ENCODE measurements at regions not wholly inside any gene's neighbourhood (a gene's known extent, or its start where the extent isn't known, plus 50 kb on each side); places are given as distances from the start of the nearest gene placed in this dataset.

GRCh38 chr10:3656214-3656613, 128.8 kb downstream of the KLF6 start:
- dilution Hi-C loops (cut with HindIII; ENCODE audit: low sequenced_read_pairs, unreplicated experiment), result no loop called here
- no peak overlapping the region for H4K5ac ChIP-seq (ENCODE audit: low read depth, low read length)
- no peak overlapping the region for H2BK15ac ChIP-seq (ENCODE audit: low read depth, low read length)
- POLR2A ChIA-PET (ENCODE audit: unreplicated experiment), result no interaction called here
- in situ Hi-C loops (cut with MboI; ENCODE audit: low sequenced_read_pairs), result no loop called here
- BruUV-seq (replicated peaks), result no TSS peak
- H4K20me1 ChIP-seq (ENCODE audit: insufficient read depth, low read length), result no peaks in the 10 kb centered on the region
- H2BK5ac ChIP-seq (ENCODE audit: low read depth, low read length, poor library complexity, severe bottlenecking), result no peak overlapping the region
- H4K91ac ChIP-seq (ENCODE audit: insufficient read depth, low read depth, low read length), result no peak overlapping the region
- CTCF ChIA-PET, result no interaction called here
- no peak overlapping the region for H2AK9ac ChIP-seq (replicated peaks; ENCODE audit: low read depth, low read length, poor library complexity)
- no peak overlapping the region for H3K18ac ChIP-seq (ENCODE audit: low read depth, low read length)
- H3K4me2 ChIP-seq (ENCODE audit: low read depth, low read length), result no peak overlapping the region
- H2AK5ac ChIP-seq (ENCODE audit: low read depth, low read length), result no peak overlapping the region
- no peak overlapping the region for H3K14ac ChIP-seq (replicated peaks; ENCODE audit: low read depth, low read length)
- H3K56ac ChIP-seq (ENCODE audit: extremely low read depth, insufficient read depth, low read length), result no peak overlapping the region
- no peaks in the 10 kb centered on the region for H3K4me1 ChIP-seq (ENCODE audit: control insufficient read depth, insufficient read depth, low read length)
- no peak overlapping the region for H3K27ac ChIP-seq (ENCODE audit: insufficient read depth, low read length)
- H3K9me3 ChIP-seq (ENCODE audit: control insufficient read depth, insufficient read depth, low read length), result no peaks in the 10 kb centered on the region
- TF ChIP-seq MAZ (IDR thresholded peaks at IDR 0.05; ENCODE audit: borderline replicate concordance, low read depth, low read length), result no peak
- no peak for TF ChIP-seq CEBPB (IDR thresholded peaks at IDR 0.05; ENCODE audit: low read depth, low read length)
- TF ChIP-seq SMC3 (IDR thresholded peaks at IDR 0.05; ENCODE audit: low read depth, low read length), result no peak
- TF ChIP-seq POLR2A (IDR thresholded peaks at IDR 0.05; ENCODE audit: low read depth, low read length), result no peak
- TF ChIP-seq CHD1 (IDR thresholded peaks at IDR 0.05; ENCODE audit: low read depth, low read length), result no peak
- no peak overlapping the region for H2AFZ ChIP-seq (replicated peaks; ENCODE audit: low read length, poor library complexity)
- peaks cover 5% of the 10 kb centered on the region; the same call in 1 of the 2 replicates for H3K9me1 ChIP-seq (ENCODE audit: insufficient read depth, low read length)
- intact Hi-C loops (cut with micrococcal nuclease), result no loop called here
- no peak for ATAC-seq (ENCODE audit: low read depth)
- DNase-seq, result no peak
- no peaks in the 10 kb centered on the region for H3K36me3 ChIP-seq (ENCODE audit: control insufficient read depth, insufficient read depth, low read length)
- no peak overlapping the region for H3K4ac ChIP-seq (ENCODE audit: low read depth, low read length)
- WGBS, 2 experiments (ENCODE audit: extremely low coverage in 2 of 2, insufficient read length in 1 of 2), result no CpG with 5 or more reads among the region's 3 CpGs
- no peak overlapping the region for H2BK120ac ChIP-seq (ENCODE audit: low read depth, low read length)
- H3K27me3 ChIP-seq (ENCODE audit: control insufficient read depth, insufficient read depth, low read length), result no peaks in the 10 kb centered on the region
- no peak overlapping the region for H3K23ac ChIP-seq (ENCODE audit: low read depth, low read length)
- no peak overlapping the region for H4K8ac ChIP-seq (ENCODE audit: low read depth in 2 of 2, low read length in 2 of 2)
- H3K4me3 ChIP-seq (ENCODE audit: insufficient read depth, low read depth, low read length), result no peak overlapping the region
- H2BK20ac ChIP-seq (ENCODE audit: low read depth, low read length), result no peak overlapping the region
- no peak overlapping the region for H3K9ac ChIP-seq (ENCODE audit: low read depth, low read length)
- no peaks in the 10 kb centered on the region for H3K79me1 ChIP-seq (ENCODE audit: low read depth in 1 of 2, low read length in 2 of 2)
